Stomach smooth muscle (tissue), 2 donors: ENCODE measurements at regions not wholly inside any gene's neighbourhood (a gene's known extent, or its start where the extent isn't known, plus 50 kb on each side); places are given as distances from the start of the nearest gene placed in this dataset.
"Not testable (repeated sequence)": the region's sequence is repeated elsewhere in the genome, so short reads cannot be mapped to it uniquely, and the experiment has no call there.

Experiments
- H3K27ac ChIP-seq: one replicate; pipeline ENCODE4 v1.7.0; 2013; ENCODE audit warnings: mild to moderate bottlenecking, low read length, inconsistent platforms
- H3K27me3 ChIP-seq, 2 donors: one replicate each; pipeline ENCODE4 v1.7.0; 2013; ENCODE audit warnings: low read length in 2 of 2; ENCODE audit not compliant: insufficient read depth in 2 of 2, control insufficient read depth in 1 of 2
- H3K36me3 ChIP-seq, 2 donors: one replicate each; pipeline ENCODE4 v1.7.0; 2013; ENCODE audit warnings: low read length in 2 of 2; ENCODE audit not compliant: control insufficient read depth in 2 of 2, insufficient read depth in 2 of 2
- H3K4me1 ChIP-seq: one replicate; pipeline ENCODE4 v1.7.0; 2013; ENCODE audit warnings: low read length; ENCODE audit not compliant: control insufficient read depth, insufficient read depth
- H3K4me3 ChIP-seq, 2 donors: one replicate each; pipeline ENCODE4 v1.7.0; 2013; ENCODE audit warnings: low read length in 2 of 2
- H3K9ac ChIP-seq, 2 donors: one replicate each; pipeline ENCODE4 v1.7.0; 2013; ENCODE audit warnings: low read length in 2 of 2, mild to moderate bottlenecking in 1 of 2
- H3K9me3 ChIP-seq, 2 donors: one replicate each; pipeline ENCODE4 v1.7.0; 2013; ENCODE audit warnings: low read length in 2 of 2; ENCODE audit not compliant: control insufficient read depth in 2 of 2
- donor health status: healthy.
- donor health status: Pancreatic carcinoma.

DNA sequence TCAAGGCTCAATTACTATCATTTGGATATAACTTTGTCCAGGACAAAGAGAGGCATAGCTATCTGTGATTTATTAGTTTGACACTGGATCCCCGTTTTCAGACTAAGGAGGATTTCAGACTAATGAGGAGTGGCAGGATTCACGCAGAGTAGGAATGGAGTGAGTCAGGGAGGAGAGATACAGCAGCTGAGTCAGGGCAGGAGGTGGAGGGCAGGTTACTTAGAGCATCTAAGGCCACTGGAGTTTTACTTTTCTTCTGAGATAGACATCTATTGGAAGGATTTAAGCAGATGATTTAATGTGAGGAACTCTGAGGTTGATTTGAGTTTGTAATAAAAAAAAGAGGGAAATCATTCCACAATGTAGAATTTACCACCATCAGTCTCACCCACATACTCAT is 110.6 kb downstream of the RPIA start:
- not testable (repeated sequence) for H3K9ac ChIP-seq, H3K27me3 ChIP-seq, H3K4me1 ChIP-seq, H3K27ac ChIP-seq, H3K36me3 ChIP-seq, H3K4me3 ChIP-seq, H3K9me3 ChIP-seq

DNA sequence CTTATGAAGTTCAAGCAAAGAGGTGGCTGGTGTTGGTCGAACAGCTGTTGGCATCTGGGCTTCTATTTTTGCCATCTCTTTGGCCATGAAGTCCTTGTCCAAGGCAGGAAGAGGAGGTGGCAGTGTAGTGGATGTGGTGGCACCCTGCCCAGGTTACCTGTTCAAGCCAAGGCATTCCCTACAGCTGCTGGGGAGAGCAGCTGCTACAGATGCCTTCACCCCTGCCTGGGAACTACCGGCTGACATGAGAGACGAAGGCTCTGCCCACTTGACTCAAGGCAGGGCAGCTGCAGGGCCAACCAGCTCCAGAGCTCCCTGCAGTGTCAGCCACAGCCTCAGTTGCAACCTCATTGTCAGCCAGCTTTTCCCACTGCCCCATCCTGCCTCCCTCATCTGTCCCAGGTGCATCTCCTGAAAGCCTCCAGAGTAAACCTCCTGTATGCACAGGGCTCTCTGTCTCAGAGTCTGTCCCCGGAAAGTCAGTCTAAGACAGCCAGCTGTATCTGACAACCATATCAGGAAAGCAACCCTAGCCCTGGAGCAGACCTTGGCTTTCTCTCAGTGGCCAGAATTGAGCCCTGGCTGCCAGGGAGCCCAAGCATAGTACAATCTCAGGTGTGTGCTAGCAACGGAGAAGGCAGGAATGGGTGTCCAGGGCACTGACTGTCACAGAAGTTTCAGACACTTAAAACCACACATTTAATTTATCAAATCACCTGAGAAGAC is 115.9 kb downstream of the RPIA start:
- Histone ChIP-seq H3K27ac (no peak overlapping the region), H3K4me3 (no peak overlapping the region), H3K9ac (no peak overlapping the region), H3K36me3 (no peaks in the 10 kb centered on the region), H3K4me1 (no peaks in the 10 kb centered on the region), H3K27me3 (peaks cover 0 to 9% of the 10 kb centered on the region in 2 donors), H3K9me3 (no peaks in the 10 kb centered on the region)

- Histone ChIP-seq H3K4me3 (no peak overlapping the region), H3K27me3 (peaks cover 0 to 9% of the 10 kb centered on the region in 2 donors), H3K27ac (no peak overlapping the region), H3K9me3 (no peaks in the 10 kb centered on the region), H3K36me3 (no peaks in the 10 kb centered on the region), H3K4me1 (no peaks in the 10 kb centered on the region), H3K9ac (no peak overlapping the region)
These were observed 116.6 kb downstream of the RPIA start for GRCh38 chr2:88808083-88808482.

DNA sequence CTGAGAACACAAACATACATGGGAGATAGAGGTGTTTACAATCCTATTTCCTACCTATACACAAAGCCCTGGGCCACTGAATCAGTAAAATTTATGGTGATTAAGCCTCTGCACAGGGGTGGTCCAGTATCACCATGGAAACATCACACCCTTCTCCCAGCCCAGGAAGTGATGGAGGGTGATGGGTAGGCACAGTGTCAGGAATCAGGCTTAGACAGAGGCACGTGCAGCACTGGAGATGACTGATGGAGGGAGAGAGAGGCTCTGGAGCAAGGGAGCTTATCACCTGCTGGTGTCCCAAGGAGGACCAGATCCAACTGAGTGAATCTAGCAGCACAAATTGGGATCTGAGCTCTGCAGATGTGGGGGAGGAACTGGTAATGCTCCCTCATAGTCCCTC is 117.2 kb downstream of the RPIA start:
- Histone ChIP-seq H3K27ac (no peak overlapping the region), H3K9me3 (no peaks in the 10 kb centered on the region), H3K36me3 (no peaks in the 10 kb centered on the region), H3K27me3 (peaks cover 0 to 9% of the 10 kb centered on the region in 2 donors), H3K9ac (no peak overlapping the region), H3K4me1 (no peaks in the 10 kb centered on the region), H3K4me3 (no peak overlapping the region)

DNA sequence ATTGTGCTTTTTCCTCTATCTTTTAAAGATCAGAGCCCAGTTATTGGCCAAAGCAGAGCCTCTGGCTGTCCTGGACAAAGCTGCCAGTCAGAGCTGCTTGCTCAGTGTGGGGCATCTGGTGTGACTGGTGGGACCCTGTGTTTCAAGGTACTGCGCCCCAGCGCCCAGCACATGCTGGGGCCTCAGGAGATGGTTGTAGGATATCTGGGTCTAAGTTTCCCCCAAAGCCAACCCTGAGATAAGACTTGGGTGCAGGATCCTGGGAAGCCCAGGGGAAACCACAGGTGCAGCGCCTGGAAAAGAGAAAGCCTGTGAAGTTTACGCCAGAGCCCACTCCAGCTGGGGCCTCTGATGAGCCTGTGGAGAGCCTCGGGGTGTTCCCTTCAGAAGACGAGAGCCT is 117.7 kb downstream of the RPIA start:
- H3K27ac ChIP-seq, result no peak overlapping the region

DNA sequence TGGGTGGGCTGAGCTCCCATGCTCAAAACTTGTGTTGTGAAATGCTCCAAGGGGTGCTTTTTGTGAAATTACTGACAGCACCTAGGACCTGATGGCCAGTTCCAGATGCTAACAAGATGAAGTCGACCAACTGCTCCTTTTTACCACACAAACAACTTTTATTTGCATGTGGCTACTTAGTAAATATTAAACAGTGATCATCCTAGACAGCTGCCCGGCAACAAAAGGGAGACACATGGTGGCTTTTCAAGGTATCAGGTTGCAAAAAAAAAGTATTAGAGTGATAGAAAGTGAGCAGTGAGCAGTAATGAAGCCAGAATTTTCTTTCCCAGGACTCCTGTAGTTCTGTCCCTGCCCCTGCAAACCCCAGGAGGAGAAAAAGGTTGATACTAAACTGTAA is 118.5 kb downstream of the RPIA start:
- H3K27ac ChIP-seq, result no peak overlapping the region
- H3K9ac ChIP-seq, result no peak overlapping the region
- no peaks in the 10 kb centered on the region for H3K36me3 ChIP-seq
- H3K27me3 ChIP-seq, result peaks cover 0 to 9% of the 10 kb centered on the region in 2 donors
- no peaks in the 10 kb centered on the region for H3K4me1 ChIP-seq
- no peaks in the 10 kb centered on the region for H3K9me3 ChIP-seq
- H3K4me3 ChIP-seq, result no peak overlapping the region

More for the DNA sequence above, 117.7 kb downstream of the RPIA start:
- Histone ChIP-seq H3K4me1 (no peaks in the 10 kb centered on the region), H3K9ac (no peak overlapping the region), H3K27me3 (peaks cover 0 to 9% of the 10 kb centered on the region in 2 donors), H3K4me3 (no peak overlapping the region), H3K9me3 (no peaks in the 10 kb centered on the region), H3K36me3 (no peaks in the 10 kb centered on the region)

DNA sequence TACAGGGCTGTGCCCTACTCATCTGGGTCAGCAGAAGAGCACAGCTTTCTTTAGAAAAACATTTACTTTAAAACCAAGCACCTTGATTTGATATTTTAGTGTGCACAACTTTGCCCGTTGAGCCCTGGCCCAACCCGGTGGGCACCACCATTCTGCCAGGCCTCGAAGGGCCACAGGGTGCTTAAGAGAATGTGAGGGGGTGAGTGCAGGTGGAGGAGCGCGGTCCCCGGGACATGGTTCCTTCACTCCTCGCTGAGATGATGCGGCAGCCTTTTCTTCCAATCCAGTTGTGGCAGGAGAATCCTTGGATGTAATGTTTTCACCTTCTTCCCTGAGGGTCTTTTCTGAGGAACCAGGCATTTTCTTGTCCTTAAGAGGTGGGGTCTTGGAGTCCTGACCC is 119.0 kb downstream of the RPIA start:
- Histone ChIP-seq H3K36me3 (no peaks in the 10 kb centered on the region), H3K9me3 (no peaks in the 10 kb centered on the region), H3K27ac (no peak overlapping the region), H3K9ac (no peak overlapping the region), H3K27me3 (peaks cover 0 to 9% of the 10 kb centered on the region in 2 donors), H3K4me3 (no peak overlapping the region), H3K4me1 (no peaks in the 10 kb centered on the region)

DNA sequence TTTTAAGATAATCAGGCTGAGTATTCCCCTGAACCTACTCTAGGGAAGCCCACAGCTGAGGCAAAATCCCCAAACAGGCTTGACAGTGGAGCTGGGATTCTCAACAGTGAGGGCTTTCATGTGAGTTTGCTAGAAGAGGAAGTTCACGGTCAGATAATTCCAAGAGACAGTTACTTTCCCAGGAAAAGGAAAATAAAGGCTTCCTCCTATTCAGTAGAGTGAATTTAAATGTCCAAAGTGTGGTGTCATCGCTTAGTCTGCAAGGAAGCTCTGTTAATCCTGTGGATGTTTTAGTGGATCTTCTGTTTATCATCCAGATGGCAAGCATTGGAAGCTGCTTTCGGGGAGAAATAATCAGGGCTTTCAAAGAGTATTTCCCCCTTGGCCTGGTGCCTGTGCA is 119.8 kb downstream of the RPIA start:
- Histone ChIP-seq H3K27me3 (peaks cover 0 to 9% of the 10 kb centered on the region in 2 donors), H3K4me3 (no peak overlapping the region), H3K9me3 (no peaks in the 10 kb centered on the region), H3K4me1 (no peaks in the 10 kb centered on the region), H3K27ac (no peak overlapping the region), H3K9ac (no peak overlapping the region), H3K36me3 (no peaks in the 10 kb centered on the region)

- Histone ChIP-seq H3K4me1 (no peaks in the 10 kb centered on the region), H3K36me3 (no peaks in the 10 kb centered on the region), H3K4me3 (no peak overlapping the region), H3K9me3 (no peaks in the 10 kb centered on the region), H3K27me3 (peaks cover 0 to 9% of the 10 kb centered on the region in 2 donors), H3K9ac (no peak overlapping the region), H3K27ac (no peak overlapping the region)
These were observed 120.2 kb downstream of the RPIA start for GRCh38 chr2:88811681-88812080.

GRCh38 chr2:88813612-88814011 is 122.1 kb downstream of the RPIA start:
- H3K27ac ChIP-seq, result no peak overlapping the region
- no peaks in the 10 kb centered on the region for H3K36me3 ChIP-seq
- peaks cover 0 to 3% of the 10 kb centered on the region in 2 donors for H3K27me3 ChIP-seq
- no peak overlapping the region for H3K9ac ChIP-seq
- H3K4me3 ChIP-seq, result no peak overlapping the region
- H3K4me1 ChIP-seq, result no peaks in the 10 kb centered on the region
- no peaks in the 10 kb centered on the region for H3K9me3 ChIP-seq

GRCh38 chr2:88815282-88815681 is 123.8 kb downstream of the RPIA start:
- Histone ChIP-seq H3K4me3 (no peak overlapping the region), H3K27me3 (no peaks in the 10 kb centered on the region), H3K36me3 (no peaks in the 10 kb centered on the region), H3K4me1 (no peaks in the 10 kb centered on the region), H3K9ac (no peak overlapping the region), H3K9me3 (no peaks in the 10 kb centered on the region), H3K27ac (no peak overlapping the region)
